Fibroblast of lung (primary cell): ENCODE measurements at regions not wholly inside any gene's neighbourhood (a gene's known extent, or its start where the extent isn't known, plus 50 kb on each side); places are given as distances from the start of the nearest gene placed in this dataset.

Source experiments
- DNase-seq, 2 donors: peaks; one replicate each; pipeline versions ENCODE4 v3.0.0 to v3.0.0-alpha.2; 2010; ENCODE audit warnings: low read depth in 2 of 2
- H2AFZ ChIP-seq: 2 replicates; pipeline ENCODE4 v1.5.1; 2012; ENCODE audit warnings: low read length, control low read depth, inconsistent platforms
- H3K27ac ChIP-seq: 2 replicates; pipeline ENCODE4 v1.5.1; 2011; ENCODE audit warnings: low read length, control low read depth; ENCODE audit not compliant: insufficient read depth
- H3K27me3 ChIP-seq: 2 replicates; pipeline ENCODE4 v1.5.1; 2011; ENCODE audit warnings: mild to moderate bottlenecking, low read length; ENCODE audit not compliant: control insufficient read depth, insufficient read depth
- H3K36me3 ChIP-seq: 2 replicates; pipeline ENCODE4 v1.5.1; 2011; ENCODE audit warnings: low read length; ENCODE audit not compliant: control insufficient read depth, insufficient read depth
- H3K4me1 ChIP-seq: 2 replicates; pipeline ENCODE4 v1.5.1; 2011; ENCODE audit warnings: low read length; ENCODE audit not compliant: control insufficient read depth, insufficient read depth; ENCODE audit errors: extremely low read depth
- H3K4me2 ChIP-seq: 2 replicates; pipeline ENCODE4 v1.5.1; 2011; ENCODE audit warnings: low read length, control low read depth; ENCODE audit not compliant: insufficient read depth; ENCODE audit errors: extremely low read depth
- H3K4me3 ChIP-seq, 4 experiments: fragments of 200-600 bp in 1 of 4; sonication (generic) in 1 of 4; replicated peaks in 1 of 4; 2 replicates each; pipeline ENCODE4 v1.5.1; 2011 to 2016; ENCODE audit warnings: low read length in 4 of 4, low read depth in 3 of 4, mild to moderate bottlenecking in 3 of 4, control low read depth in 2 of 4, inconsistent platforms in 1 of 4, mixed read lengths in 1 of 4; ENCODE audit not compliant: insufficient read depth in 1 of 4; ENCODE audit errors: control extremely low read depth in 1 of 4
- H3K79me2 ChIP-seq: 2 replicates; pipeline ENCODE4 v1.5.1; 2012; ENCODE audit warnings: mild to moderate bottlenecking, low read length, inconsistent platforms; ENCODE audit not compliant: control insufficient read depth, insufficient read depth
- H3K9ac ChIP-seq: 2 replicates; pipeline ENCODE4 v1.5.1; 2011; ENCODE audit warnings: mild to moderate bottlenecking, low read length, control low read depth; ENCODE audit not compliant: insufficient read depth
- H3K9me3 ChIP-seq: 2 replicates; pipeline ENCODE4 v1.5.1; 2012; ENCODE audit warnings: low read depth, low read length; ENCODE audit not compliant: control insufficient read depth, insufficient read depth
- H4K20me1 ChIP-seq: 2 replicates; pipeline ENCODE4 v1.5.1; 2011; ENCODE audit warnings: low read length; ENCODE audit not compliant: control insufficient read depth, insufficient read depth; ENCODE audit errors: extremely low read depth
- EZH2 ChIP-seq: IDR thresholded peaks from 2 replicates; pipeline ENCODE4 v1.5.1; 2012; ENCODE audit warnings: low read length, control low read depth, mild to moderate bottlenecking; ENCODE audit errors: missing control alignments
- TF ChIP-seq, protein P1 (sequence below), 2 donors: IDR thresholded peaks in 1 of 2; conservative IDR thresholded peaks in 1 of 2; 1 replicate in 1 of 2; 2 replicates in 1 of 2; pipeline ENCODE4 v1.5.1; 2011 to 2012; ENCODE audit warnings: low read length in 2 of 2, control low read depth in 1 of 2, inconsistent platforms in 1 of 2, low read depth in 1 of 2, mild to moderate bottlenecking in 1 of 2

DNA sequence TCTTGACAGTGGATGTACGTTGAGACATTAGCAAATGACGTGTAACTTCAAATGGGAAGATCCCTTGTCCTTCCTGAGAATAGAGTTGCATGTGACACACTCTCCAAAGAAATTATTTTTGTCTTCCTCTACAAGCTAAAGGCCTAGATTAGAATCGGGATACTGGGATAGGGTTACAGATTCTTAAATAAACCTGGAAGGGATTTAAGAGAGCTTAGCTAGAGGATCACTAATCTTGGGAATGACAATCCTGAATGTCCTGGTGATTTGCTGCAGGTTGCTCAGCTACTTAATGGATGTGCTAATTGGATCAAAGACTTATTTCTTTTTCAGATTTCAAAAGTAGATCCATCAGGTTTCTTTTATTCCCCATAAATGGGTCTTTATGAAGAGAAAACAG is 101.9 kb downstream of the KCNJ2 start:
- H3K4me2 ChIP-seq: no peak overlapping the region
- no peak overlapping the region for H2AFZ ChIP-seq
- no peak overlapping the region for H3K4me3 ChIP-seq
- TF ChIP-seq, protein P1, sequence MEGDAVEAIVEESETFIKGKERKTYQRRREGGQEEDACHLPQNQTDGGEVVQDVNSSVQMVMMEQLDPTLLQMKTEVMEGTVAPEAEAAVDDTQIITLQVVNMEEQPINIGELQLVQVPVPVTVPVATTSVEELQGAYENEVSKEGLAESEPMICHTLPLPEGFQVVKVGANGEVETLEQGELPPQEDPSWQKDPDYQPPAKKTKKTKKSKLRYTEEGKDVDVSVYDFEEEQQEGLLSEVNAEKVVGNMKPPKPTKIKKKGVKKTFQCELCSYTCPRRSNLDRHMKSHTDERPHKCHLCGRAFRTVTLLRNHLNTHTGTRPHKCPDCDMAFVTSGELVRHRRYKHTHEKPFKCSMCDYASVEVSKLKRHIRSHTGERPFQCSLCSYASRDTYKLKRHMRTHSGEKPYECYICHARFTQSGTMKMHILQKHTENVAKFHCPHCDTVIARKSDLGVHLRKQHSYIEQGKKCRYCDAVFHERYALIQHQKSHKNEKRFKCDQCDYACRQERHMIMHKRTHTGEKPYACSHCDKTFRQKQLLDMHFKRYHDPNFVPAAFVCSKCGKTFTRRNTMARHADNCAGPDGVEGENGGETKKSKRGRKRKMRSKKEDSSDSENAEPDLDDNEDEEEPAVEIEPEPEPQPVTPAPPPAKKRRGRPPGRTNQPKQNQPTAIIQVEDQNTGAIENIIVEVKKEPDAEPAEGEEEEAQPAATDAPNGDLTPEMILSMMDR (conservative IDR thresholded peaks at IDR 0.05 in 1 of 2, IDR thresholded peaks at IDR 0.05 in 1 of 2; ENCODE audit: low read depth in 1 of 2, low read length in 2 of 2): no peak
- no peak for TF ChIP-seq EZH2
- no peaks in the 10 kb centered on the region for H3K79me2 ChIP-seq
- DNase-seq: no peak
- H3K27ac ChIP-seq: no peak overlapping the region
- H3K4me1 ChIP-seq: no peaks in the 10 kb centered on the region
- H3K9me3 ChIP-seq: no peaks in the 10 kb centered on the region
- H3K27me3 ChIP-seq: no peaks in the 10 kb centered on the region
- H3K36me3 ChIP-seq: no peaks in the 10 kb centered on the region
- no peaks in the 10 kb centered on the region for H4K20me1 ChIP-seq
- no peak overlapping the region for H3K9ac ChIP-seq

DNA sequence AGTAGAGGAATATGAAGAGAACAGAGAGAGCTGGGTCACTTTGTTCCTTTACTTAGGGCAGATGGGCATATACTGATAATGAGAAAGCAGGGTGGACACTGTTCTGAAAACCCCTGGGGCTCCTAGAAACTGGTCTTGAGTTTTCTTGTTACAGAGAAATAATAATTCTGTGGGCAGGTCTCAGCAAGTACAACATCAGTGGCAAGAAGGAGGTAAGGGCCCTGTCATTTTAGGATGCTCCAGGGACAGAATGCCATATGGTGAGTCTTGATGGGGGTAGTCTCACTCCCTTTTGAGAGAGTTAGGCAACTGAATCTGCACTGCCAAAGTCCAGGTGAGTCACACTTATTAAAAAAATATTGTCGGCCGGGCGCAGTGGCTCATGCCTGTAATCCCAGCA is 102.3 kb downstream of the KCNJ2 start:
- TF ChIP-seq, protein P1 (conservative IDR thresholded peaks at IDR 0.05 in 1 of 2, IDR thresholded peaks at IDR 0.05 in 1 of 2; ENCODE audit: low read depth in 1 of 2, low read length in 2 of 2): no peak
- TF ChIP-seq EZH2: no peak
- Histone ChIP-seq H3K79me2 (no peaks in the 10 kb centered on the region), H3K9me3 (no peaks in the 10 kb centered on the region), H3K27me3 (no peaks in the 10 kb centered on the region), H3K27ac (no peak overlapping the region), H3K4me1 (no peaks in the 10 kb centered on the region), H3K4me3 (no peak overlapping the region), H4K20me1 (no peaks in the 10 kb centered on the region), H3K9ac (no peak overlapping the region), H2AFZ (no peak overlapping the region), H3K36me3 (no peaks in the 10 kb centered on the region), H3K4me2 (no peak overlapping the region)
- no peak for DNase-seq

DNA sequence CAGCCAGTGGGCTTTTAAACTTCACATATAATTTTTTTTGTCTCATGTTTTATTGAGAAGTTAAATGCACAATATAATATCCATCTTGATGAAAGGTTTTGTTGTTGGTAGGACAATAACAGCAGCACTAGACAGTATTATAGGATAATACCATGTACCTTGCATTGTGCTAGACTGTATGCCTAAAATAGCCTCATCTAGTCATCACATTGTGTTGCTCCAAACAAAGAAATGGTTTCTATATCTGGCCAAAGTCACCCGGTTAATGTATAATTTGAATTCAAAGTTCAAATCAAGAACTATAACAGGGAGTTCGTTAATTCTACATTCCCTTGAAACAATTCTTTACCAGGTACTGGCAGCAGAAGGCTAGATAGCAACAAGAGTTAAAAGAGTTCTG is 104.9 kb downstream of the KCNJ2 start:
- H4K20me1 ChIP-seq: no peaks in the 10 kb centered on the region
- H3K9ac ChIP-seq: no peak overlapping the region
- no peaks in the 10 kb centered on the region for H3K4me1 ChIP-seq
- DNase-seq: no peak
- H3K9me3 ChIP-seq: no peaks in the 10 kb centered on the region
- no peak overlapping the region for H2AFZ ChIP-seq
- no peak overlapping the region for H3K4me3 ChIP-seq
- H3K36me3 ChIP-seq: no peaks in the 10 kb centered on the region
- H3K27me3 ChIP-seq: no peaks in the 10 kb centered on the region
- TF ChIP-seq, protein P1 (conservative IDR thresholded peaks at IDR 0.05 in 1 of 2, IDR thresholded peaks at IDR 0.05 in 1 of 2; ENCODE audit: low read depth in 1 of 2, low read length in 2 of 2): no peak
- no peak for TF ChIP-seq EZH2
- no peak overlapping the region for H3K4me2 ChIP-seq
- H3K79me2 ChIP-seq: no peaks in the 10 kb centered on the region
- H3K27ac ChIP-seq: no peak overlapping the region
